CD4-positive, alpha-beta T cell treated with Interleukin-12 subunit alpha and Interleukin-12 subunit beta, for 1 hour (primary cell): ENCODE measurements at regions not wholly inside any gene's neighbourhood (a gene's known extent, or its start where the extent isn't known, plus 50 kb on each side); places are given as distances from the start of the nearest gene placed in this dataset.
"Not testable (repeated sequence)": the region's sequence is repeated elsewhere in the genome, so short reads cannot be mapped to it uniquely, and the experiment has no call there.

ENCODE experiments used
- DNase-seq: peaks from one replicate; pipeline ENCODE4 v3.0.0-alpha.2; 2020

DNA sequence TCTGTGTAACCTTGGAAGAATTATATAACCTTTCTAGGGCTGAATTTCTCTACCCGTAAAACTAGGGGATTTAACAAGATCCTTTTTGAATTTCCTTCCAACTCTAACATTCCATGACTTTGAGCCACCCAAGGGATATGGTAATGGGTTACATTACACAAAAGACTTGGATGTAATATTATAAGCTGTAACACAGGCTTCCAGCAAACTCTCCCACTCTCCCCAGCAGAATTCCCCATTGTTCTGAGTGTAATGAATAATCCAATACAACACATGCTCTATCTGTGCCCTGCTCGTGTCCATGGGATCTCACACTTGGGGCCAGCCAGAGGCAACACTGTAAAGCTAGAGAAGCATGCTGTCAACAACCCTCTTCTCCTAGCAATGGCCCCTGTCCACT lies 790.6 kb upstream of the AUTS2 start:
- no peak for DNase-seq

DNA sequence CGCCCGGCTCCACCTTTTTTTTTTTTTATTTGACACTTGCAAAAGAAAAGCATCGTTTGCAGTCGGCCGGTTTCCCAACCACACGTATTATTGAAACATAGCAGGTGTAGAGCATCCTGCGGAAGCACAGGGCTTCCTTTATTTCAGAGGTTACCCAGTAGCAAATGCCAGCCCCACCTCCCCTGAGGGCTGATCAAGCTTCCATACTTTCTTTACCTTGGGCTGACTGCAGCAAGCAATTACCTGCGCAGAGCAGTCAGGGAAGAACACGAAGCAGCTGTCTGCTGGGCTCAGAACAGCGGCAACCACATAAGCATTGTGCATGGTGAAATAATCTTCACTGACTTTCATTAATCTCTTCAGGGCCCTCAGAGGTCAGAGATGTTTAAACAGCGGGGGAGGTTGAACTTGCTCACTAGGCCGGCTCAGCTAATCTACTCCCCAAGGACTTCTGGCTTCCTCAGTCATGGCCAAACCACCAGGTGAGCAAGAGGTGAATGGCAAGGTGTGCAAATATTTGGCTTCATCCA lies 784.7 kb upstream of the AUTS2 start:
- no peak for DNase-seq

DNA sequence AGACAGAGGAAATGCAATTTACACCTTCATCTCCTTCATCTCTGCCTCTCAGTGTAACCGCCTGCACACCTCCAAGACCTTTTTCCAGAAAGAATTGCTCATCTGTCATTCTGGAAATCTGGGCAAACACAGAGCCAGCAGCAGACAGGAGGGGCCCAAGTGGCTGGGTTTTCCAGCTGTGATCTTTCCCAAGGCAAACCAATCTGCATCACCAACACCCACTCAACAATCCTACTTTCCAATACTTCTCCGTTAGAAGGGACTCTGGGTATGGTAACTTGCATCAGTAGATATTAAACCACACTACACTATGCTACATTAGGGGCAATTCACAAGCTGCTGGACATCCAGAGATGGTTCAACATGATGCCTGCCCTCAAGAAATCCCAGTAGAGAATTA lies 781.8 kb upstream of the AUTS2 start:
- no peak for DNase-seq

DNA sequence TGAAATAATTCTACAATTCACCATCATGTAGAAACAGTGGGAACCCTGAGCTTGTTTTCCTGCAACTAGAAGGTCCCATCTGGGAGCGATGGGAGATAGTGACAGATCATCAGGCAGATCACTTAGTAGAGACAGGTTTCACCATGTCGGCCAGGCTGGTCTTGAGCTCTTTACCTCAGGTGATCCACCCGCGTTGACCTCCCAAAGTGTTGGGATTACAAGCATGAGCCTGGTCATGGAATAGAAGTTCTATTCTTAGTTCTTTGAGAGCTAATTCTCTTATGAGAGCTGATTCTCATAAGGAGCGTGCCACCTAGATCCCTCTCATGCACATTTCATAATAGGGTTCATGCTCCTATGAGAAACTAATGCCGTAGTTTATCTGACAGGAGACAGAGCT lies 778.0 kb upstream of the AUTS2 start:
- DNase-seq, result no peak

DNA sequence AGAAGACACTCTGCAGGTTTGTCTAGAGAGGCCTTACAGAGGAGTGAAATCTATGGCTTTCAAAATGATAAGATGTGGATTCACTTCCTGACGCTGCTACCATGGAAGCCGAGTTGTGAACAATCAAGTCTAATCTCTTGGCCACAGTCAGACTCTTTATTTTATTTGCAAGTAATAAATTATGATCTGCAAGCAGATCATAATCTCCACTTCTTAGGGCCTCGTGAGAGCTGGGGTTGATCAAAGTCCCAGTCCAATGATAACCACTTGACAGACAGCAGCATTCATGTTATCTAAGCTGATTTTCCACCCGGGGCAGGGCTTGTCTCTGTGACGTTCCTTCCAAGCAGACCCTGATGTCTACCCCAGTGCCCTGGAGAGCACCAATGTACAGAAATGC lies 776.4 kb upstream of the AUTS2 start:
- DNase-seq, result no peak

DNA sequence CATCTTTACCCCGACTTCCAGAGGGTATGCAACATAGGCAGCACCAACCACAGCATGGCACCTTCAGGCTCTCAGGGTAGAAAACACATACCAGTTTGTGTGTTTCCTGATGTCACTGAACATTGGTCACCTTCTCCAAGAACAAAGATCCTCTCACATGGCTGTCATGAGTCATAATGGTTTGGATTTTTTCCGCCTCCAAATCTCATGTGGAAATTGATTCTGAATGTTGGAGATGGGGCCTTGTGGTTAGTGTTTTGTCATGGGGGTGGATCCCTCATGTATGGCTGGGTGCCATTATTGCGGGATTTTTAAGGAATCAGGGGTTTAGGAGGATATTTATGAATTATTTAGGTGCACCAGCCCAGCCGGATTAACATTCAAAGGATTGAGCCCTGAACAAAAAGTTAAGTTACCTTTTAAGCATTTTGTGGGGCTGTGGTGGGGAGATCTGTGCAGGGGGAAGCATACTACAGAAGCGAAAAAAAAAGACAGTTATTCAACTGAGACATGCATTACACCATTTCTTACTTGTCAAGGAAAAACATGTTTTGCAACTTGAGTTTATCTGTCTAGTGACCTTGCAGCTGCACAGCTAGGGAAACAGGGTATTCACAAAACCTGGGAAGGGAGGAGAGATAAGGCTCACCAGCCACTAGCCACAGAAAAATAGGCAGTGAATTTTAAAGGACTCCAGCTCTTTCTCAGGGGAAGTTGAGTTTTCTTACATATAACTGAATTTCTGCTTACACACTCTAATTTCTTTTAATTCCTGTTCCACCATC lies 774.1 kb upstream of the AUTS2 start:
- no peak for DNase-seq

DNA sequence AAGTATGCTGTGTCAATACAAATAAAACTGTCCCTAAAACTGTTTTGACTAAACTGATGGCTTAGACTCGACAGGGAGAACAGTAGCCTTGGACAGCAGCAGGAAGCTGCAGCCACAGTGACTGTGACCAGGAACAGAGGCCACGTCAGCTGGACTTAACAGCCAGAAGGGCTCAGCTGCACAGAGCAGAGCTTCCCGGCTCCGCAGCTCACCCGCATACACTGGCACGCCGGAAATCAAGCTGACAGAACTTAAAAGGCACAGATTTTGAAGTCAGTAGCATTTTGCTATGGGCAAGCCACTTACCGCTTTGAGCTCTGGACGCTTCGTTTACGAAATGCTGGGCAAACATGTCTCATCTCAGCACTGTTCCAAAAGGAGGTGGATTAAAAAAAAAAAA lies 769.7 kb upstream of the AUTS2 start:
- DNase-seq, result no peak

DNA sequence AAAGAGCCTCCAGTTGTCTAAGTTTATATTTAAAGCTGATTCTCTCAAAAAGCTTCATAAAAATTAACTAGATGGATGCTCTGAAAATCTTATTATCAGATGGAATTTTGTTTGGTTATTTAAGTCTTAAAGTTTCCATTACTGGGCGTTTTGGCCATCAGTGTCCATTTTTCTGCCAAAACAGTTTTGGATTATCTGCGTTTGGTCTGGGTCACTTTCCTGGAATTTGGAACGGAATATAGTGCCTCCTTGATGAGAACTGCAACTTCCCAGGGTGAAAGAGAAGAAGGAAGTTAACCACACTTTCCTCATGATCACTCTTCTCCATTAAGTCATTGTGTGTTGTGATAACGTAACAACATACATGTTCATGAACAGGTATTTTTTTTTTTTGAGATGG lies 764.9 kb upstream of the AUTS2 start:
- no peak for DNase-seq

DNA sequence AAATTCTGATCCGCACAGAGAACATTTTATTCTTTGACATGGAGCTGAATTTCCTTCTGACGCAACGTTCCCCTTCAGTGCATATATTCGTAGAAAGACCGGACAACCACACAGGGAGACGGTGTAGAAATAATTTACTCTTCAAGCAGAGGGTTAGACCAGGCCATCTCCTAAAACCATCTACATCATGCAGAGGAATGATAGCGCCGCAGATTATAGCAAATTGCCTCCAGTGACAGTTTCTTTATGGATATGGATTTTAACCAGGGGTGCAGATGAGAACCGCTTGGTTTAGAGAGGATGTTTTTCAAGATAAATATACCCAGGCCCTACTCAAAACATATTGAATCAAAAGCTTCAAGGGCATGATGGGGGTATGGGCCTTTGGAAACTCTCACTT lies 759.3 kb upstream of the AUTS2 start:
- DNase-seq, result no peak

DNA sequence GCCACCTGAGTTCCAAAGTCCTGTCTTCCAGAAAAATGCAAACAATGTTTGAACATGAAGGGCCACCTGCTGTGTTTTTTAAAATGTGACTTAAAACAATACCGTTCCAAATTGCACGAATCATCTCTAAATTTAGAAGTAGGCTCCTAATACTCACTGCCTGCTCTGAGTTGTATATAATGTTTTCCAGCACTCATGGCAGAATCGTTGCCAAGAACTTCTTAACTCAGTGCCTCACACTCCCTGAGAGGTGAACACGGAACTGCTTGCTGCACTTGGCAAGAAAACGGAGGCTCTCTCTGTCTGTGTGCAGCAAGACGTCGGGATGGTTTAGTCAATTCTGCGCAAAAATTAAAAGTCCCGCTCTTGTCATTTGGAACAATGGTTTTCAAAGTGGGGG lies 757.3 kb upstream of the AUTS2 start:
- no peak for DNase-seq

DNA sequence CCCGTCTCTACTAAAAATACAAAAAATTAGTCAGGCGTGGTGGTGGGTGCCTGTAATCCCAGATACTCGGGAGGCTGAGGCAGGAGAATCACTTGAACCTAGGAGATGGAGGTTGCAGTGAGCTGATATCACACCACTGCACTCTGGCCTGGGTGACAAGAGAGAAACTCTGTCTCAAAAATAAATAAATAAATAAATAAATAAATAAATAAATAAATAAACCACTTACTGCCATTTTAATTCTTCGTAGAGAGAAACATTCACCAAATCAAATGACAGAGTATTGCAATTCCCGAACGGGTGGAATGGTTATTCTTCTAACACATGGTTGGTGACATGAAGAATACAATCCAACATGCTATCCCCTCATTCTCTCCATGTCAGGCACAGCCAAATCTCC lies 754.3 kb upstream of the AUTS2 start:
- DNase-seq, result not testable (repeated sequence)

DNA sequence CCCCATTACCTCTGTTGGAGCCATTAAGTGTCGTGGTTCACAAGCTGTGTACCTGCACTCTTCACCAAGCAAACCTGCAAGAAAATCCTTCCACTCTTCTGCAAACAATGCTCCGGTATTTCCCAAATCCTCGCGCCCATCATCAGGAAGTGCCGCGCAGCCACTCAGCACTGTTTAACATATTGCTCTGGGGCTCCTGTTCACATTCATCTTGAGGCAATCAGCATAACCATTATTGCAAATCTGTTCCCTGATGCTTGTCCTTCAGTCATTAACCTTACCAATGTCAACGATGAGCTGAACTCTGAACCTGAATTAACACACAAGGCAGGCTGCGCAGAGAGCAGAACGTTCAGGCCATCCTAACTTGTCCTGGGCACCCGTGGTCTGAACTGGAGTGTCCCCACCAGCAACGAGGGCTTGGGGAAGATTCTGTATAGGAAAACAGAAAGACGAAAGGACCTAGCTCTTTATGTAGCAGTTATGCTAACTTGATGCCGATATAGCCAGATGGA lies 751.4 kb upstream of the AUTS2 start:
- no peak for DNase-seq

DNA sequence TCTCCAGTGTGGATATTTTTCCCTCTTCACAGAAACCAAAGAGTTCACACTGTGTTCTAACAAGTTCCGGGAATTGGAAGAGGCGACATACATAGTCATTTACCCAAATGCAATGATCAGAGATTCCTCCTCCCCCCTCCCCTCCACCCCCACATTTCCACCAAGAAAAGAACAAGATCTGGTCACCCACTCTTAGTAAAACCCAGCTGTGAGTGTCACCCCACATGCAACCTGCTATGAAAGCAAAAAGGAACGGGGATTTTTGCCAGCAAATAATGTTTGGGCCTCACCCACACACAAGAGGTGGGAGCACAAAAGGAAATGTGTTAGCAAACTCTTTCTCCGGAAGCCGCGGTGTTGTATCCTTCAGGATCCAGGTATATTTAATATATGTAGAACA lies 745.0 kb upstream of the AUTS2 start:
- no peak for DNase-seq

DNA sequence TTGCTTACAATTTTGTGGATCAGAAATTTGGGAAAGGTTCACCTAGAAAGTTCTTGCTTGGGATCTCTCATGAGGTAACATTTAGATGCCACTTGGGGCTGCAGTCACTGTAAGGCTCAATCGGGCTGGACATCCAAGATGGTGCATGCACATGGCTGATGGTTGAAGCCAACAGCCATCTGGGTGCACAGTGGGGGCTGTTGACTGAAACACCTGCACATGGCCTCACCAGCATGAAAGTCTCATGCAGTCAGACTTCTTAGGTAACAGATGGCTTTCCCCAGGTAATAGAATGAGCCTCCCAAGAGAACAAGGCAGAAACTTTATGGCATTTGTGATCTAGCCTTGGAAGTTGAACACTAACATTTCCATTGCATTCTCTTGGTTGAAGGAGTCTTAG lies 740.7 kb upstream of the AUTS2 start:
- no peak for DNase-seq

DNA sequence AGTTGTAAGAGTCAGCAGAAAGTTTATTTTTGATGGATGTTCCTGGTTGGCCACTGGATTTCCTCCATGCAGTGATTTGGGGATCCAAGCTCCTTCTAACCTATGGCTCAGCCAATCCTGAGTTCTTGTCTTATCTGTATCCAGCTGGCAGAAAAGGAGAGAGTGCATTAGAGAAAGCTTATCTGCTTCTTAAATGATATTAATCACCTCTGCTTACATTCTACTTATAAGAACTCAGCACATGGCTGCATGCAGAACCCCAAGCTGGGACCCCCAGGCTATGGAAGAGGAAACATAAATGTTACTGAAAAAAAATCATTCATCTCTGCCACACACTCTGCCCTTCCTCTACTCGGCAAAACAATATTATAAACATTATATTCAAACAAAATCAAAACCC lies 739.8 kb upstream of the AUTS2 start:
- DNase-seq, result no peak

DNA sequence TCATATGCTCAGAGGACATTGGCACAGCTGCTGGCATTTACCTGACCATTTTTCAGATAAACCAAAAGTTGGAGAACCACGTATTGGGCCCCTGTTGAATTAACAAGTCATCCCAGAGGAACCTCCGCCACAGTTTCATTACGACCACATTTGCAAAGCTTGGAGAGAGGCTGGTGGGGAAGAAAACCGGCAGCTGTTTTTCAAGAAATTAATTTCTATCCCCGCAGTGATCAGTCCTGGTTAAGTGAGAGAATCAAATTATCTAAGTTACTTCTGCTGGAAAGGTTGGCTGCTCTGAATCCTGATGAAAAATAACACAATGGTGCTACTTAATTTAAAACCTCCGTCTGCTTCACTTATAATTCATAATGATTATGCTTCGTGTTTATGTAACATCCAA lies 737.1 kb upstream of the AUTS2 start:
- DNase-seq, result no peak

DNA sequence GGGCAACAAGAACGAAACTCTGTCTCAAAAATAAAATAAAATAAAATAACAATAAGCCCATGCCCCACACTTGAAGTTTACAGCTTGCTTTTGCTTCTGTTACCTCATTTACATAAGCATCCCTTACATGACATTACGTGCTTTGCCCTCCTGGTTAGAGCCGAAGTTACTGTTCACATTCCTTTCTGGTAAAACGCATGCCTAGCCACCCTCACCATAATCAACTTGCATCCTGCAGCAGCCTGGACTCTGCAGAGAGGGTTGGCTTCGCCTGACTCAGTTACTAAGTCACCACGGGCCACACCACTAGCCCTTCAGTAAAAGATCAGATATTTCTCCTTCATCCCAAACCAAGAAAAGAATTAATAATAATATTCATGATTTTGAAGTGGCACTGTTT lies 736.0 kb upstream of the AUTS2 start:
- DNase-seq, result no peak

DNA sequence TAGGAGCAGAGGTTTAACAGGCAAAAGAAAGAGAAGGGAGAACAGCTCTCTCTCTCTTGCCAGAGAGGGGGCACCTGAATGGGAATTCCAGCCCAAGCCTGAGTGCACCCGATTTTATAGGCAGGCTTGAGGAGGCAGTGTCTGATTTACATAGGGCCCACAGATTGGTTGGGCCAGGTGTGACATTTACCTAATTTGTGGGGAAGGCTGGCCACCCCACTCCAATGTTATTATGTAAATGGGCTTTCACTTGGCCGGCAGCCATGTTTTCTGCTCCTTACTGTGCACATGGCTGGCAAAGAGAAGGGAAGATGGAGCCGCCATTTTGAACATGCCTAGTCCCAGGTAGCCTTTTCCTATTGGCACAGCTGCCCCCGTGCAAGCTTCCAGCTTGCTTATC lies 735.5 kb upstream of the AUTS2 start:
- no peak for DNase-seq

DNA sequence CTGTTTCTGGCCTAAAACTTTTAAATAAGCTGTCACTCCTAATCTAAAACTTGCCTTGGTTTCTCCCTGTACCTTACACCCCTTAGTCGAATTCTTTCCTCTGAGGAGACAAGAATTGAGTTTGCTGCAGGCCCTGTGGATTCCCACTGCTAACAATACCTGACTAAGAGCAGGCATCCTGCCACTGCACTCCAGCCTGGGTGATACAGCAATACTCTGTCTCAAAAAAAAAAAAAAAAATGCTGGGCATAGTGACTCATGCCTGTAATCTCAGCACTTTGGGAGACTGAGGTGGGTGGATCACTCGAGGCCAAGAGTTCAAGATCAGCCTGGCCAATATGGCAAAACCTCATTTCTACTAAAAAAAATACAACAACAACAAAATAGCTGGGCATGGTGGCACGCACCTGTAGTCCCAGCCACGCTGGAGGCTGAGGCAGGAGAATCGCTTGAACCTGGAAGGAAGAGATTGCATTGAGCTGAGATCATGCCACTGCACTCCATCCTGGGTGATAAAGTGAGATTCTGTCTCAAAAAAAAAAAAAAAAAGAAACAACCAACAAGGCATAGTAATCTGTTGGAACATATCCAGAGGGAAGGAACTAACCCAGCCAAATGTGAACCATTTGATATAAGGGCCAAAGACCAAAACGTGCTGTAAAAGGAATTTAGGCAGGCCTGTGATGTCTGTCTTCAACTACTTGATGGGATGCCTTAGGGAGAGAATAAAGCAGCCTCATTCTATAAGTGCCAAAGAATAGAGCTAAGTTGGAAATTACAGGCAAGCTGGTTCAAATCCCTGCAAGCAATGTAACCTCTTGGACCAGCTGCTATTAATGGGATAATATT lies 732.7 kb upstream of the AUTS2 start:
- no peak for DNase-seq

DNA sequence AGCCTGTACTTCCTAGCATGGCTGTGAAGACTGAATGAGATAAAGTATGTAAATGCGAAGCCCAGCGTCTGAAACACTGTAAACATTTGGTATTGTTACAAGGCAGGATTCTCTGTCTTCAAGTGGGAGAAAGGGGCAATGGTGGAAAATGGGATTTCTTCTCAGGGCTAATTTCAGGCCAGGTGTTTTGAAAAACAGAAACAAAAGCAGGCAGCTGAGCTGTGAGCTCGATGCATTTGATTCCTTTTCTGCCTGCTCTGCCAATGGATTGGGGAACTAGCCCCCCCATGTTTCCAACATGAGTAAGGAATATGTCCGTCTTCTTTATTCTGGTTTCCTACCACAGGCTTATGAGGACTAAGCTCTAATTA lies 732.1 kb upstream of the AUTS2 start:
- no peak for DNase-seq

DNA sequence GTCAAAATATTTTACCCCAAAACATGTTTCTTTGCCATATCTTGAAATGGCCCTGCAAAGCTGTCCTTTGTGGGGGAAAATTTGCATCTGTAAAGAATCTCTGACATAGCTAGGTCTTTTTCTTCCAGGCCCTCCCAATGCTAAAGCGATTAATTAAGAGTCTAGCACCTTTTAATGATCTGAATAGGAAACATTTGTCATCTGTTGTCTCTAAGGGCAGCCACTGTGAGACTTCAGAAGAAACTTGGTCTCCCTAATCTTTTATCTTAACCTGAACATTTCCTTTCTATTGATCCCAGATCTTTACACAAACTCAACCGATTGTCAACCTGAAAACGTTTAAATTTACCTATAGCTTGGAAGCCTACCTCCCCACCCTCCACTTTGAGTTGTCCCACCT lies 731.6 kb upstream of the AUTS2 start:
- not testable (repeated sequence) for DNase-seq

DNA sequence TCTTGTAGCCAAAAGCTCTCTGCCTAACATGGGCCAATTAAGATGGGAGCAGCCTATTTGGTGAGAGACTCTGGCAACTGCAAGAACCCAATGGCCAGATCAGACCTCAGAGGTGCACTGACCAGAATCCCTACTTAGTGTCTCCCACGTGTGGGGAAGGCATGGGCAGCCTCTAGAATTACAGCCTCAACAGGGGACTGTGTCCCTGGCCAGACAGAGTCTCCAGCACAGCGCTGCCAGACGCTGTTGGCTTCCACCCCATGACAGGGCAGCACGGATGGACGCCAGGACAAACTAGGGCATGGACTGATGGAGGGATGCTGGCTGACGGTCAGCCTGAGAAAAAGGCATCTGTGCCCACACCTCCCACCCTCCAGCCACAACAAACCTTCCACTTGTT lies 729.3 kb upstream of the AUTS2 start:
- DNase-seq, result no peak

DNA sequence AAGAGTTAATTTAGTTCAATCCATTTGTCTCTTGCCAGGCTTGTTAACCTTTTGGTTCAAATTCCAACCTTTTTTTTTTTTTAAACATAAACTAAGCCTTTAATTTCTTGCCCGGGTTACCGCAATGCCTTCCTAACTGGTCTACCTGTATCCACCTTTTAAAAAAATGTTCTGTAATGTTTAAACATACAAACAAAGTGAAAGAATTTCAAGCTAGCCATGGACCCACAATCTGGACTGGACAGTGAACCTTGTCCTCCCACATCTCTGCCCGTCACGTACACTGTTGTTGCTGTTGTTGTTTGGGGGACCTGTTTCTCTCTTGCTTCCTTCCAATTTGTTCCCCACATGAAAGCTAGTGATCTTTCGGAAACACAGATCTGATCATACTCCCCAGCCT lies 724.7 kb upstream of the AUTS2 start:
- DNase-seq, result no peak

DNA sequence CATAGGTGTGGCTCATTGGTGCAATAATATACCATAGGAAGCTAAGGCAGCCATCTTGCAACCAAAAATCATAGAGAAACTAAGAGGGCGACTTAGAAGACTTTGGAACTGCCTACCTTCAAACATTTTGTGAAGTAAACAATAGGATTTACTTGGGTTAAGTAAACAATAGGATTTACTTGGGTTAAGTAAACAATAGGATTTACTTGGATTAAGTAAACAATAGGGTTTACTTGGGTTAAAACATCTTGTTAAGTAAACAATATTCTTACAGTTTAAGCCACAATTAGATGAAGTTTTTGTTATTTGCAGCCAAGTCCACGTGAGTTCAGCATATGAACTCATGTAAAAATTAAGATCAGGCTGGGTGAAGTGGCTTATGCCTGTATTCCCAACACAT lies 722.4 kb upstream of the AUTS2 start:
- DNase-seq, result no peak
